ACHN (cell line): ENCODE measurements at regions not wholly inside any gene's neighbourhood (a gene's known extent, or its start where the extent isn't known, plus 50 kb on each side); places are given as distances from the start of the nearest gene placed in this dataset.
"Not testable (repeated sequence)": the region's sequence is repeated elsewhere in the genome, so short reads cannot be mapped to it uniquely, and the experiment has no call there.

ENCODE experiments used
- DNase-seq: peaks from one replicate; pipeline ENCODE4 v3.0.0-alpha.2; 2015
- in situ Hi-C: cut with HindIII; loops from 2 replicates; pipeline ENCODE4 v1.10.0; 2017; ENCODE audit warnings: low sequenced_read_pairs, low pct_ligation_motif_present, low pct_unique_long_range_greater_than_20kb

DNA sequence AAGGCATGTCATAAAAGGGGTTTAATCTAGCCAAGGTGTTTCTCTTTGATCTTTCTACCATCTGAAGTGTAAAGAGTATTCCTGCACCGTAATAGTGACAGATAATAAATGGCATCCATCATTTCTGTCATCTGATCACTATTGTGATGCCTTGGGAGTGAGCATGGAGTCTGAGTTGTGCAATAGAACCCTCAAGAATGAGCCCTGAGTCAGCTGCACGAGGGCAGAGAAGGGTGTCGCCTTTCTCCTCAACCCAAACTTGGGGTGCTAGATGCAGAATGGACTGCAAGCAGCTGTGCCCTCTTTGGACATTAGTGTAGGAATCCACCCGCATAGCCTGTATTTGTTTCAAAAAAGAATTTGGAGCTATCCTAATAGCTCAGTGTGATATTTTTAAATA, 115.2 kb downstream of the ZNF37A start:
- DNase-seq: no peak

GRCh38 chr10:38209748-38210147, 115.6 kb downstream of the ZNF37A start:
- in situ Hi-C loops, DNase-seq: not testable (repeated sequence)

More for the DNA sequence above, 115.2 kb downstream of the ZNF37A start:
- in situ Hi-C loops: no loop called here

- DNase-seq: no peak
- in situ Hi-C loops: no loop called here
Observed at GRCh38 chr10:38212460-38212859, 118.3 kb downstream of the ZNF37A start.

- in situ Hi-C loops: no loop called here
- DNase-seq: no peak
Observed at GRCh38 chr10:38226385-38226784, 132.2 kb downstream of the ZNF37A start.

GRCh38 chr10:38228394-38228793, 134.3 kb downstream of the ZNF37A start:
- DNase-seq: no peak
- in situ Hi-C loops: no loop called here

DNA sequence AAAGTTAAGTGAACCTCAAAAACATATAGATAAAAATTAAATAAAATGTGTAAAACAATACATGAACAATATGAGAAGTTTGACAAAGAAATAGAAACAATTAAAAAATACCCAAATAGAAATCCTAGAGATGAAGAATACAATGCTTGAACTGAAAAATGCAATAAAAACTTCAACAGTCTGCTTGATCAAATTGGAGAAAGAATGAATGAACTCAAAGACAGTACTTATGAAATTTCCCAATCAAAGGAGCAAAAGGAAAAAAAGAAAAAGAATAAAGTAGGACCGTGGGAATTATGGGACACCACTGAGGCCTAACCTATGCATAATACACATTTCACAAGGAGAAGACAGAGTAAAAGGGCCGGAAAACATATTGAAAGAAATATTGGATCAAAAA, 144.3 kb downstream of the ZNF37A start:
- in situ Hi-C loops, DNase-seq: not testable (repeated sequence)

DNA sequence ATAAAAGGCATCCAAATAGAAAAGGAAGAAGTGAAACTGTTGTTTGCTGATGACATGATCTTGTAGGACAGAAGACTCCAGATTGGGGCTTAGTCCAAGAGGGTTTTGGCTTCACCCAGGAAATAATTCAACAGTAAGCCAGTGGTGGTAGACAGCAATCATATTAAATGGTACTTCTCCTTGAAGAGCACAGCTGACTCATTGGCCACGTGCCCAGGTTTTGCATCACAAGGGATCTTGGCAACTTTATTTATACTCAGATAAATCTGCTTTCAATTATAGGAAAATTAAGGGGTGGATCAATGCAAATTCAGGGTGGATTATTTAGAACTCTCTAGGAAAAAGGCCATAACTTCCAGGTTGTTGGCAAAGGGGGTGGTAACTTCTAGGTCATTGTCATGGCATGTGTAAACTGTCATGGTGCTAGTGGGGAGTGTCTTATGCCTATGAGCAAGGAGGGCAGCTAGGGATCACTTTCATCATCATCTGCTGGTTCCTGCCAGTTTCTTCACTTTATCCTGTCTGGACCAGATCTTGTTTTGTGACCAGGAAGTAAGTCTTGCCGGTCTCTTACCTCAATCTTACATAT, 148.0 kb downstream of the ZNF37A start:
- in situ Hi-C loops: not testable (repeated sequence)

GRCh38 chr10:38248113-38248512, 154.0 kb downstream of the ZNF37A start:
- DNase-seq, in situ Hi-C loops: not testable (repeated sequence)

More for the DNA sequence above, 148.0 kb downstream of the ZNF37A start:
- not testable (repeated sequence) for DNase-seq

DNA sequence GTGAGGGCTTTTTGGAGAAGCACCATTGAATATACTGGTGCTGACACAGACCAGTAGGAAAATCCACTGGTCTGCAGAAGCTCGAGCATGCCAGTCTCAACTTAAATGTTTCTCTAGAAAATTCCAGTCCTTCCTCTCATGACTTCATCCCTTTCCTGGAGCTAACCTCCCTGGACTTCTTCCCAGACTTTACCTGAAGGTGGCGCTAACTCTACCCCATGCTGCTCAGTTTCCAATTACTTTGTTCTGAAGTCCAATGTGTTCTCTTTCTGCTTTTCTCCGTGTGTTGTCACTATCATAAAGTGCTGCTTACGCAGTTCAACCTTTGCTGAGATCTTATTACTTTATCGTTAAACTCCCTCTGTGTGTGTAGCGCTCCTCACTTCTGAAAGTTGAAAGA, 158.4 kb downstream of the ZNF37A start:
- in situ Hi-C loops: not testable (repeated sequence)
- peak; percentile 4 for DNase-seq

DNA sequence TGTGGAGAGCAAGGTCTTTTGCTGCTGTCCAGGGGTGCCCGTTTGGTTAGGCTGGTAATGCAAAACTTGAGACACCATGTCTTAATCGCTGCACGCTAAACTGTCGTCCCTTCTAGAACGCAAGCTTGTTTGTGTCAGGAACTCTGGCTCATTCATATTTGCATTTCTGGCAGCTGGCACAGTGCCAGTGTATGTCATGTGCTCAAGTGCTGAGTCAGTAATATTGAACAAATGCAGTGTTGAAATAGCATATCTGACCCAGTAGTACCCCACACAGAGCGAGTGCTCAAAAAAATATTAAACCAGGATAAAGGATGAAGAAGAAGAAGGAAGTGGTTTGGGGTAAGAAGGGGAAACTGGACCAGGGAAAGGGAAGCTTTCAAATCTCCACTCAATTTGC, 173.4 kb downstream of the ZNF37A start:
- in situ Hi-C loops, DNase-seq: not testable (repeated sequence)

GRCh38 chr10:38271031-38271430, 176.9 kb downstream of the ZNF37A start:
- DNase-seq, in situ Hi-C loops: not testable (repeated sequence)

- in situ Hi-C loops, DNase-seq: not testable (repeated sequence)
Observed at GRCh38 chr10:38274879-38275278, 180.7 kb downstream of the ZNF37A start.

DNA sequence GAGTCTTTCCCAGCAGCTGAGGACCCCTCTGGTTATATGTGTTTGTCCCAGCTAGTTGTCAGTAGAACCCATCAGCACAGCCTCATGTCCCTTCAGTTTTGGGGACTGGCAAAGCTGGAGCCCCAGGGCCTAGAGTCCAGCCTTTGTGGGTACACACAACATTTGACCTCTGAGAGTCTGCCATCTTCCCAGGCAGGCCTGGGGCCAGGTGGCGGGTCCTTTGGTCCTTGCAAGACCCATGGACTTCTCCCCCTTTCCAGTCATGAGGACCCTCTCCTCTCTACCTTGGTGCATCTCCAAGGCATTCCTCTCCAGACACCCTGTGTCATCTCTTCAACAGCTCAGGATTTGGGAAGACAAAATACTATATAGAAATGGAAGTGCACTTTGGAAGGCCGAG, 198.4 kb downstream of the ZNF37A start:
- in situ Hi-C loops, DNase-seq: not testable (repeated sequence)

- DNase-seq, in situ Hi-C loops: not testable (repeated sequence)
Observed at GRCh38 chr10:38310111-38310510, 216.0 kb downstream of the ZNF37A start.

- DNase-seq, in situ Hi-C loops: not testable (repeated sequence)
Observed at GRCh38 chr10:38315090-38315805, 221.1 kb downstream of the ZNF37A start.

DNA sequence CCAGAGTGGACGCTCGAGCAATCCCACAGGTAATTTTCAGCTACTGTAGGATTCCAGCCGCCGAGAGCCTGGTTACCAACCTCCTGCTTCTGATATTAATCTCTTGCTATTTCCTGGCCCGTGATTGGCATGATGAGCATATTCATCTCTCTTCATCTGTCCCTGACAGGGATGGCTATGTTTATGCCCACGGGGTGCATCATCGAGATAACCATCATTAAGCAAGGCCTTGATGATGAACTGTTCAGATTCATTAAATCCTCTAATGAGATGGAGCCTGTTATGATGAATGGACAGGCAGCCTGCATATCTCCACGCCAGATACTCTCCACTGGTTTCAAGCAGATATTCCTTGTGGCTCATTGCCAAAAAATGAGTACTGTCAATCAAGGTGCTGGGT, 227.3 kb downstream of the ZNF37A start:
- in situ Hi-C loops, DNase-seq: not testable (repeated sequence)

DNA sequence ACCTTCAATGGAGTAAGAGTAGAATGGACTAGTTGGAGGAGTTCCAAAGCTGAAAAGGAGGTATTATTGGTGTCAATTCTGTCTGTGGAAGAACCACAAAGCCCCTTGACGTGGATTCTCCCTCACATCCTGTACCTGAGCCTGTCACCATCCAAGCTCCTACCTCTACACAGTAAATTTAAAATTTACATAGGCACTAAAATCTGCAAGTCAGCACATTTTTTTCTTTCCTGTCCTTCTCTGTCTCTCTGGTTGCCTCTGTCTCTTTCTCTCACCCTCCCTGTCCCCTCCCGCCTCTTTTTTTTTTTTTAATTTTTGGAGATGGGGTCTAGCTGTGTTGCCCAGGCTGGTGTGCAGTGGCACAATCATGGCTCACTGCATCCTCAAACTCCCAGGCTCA, 236.2 kb downstream of the ZNF37A start:
- in situ Hi-C loops, DNase-seq: not testable (repeated sequence)

- in situ Hi-C loops, DNase-seq: not testable (repeated sequence)
Observed at GRCh38 chr10:38331106-38331505, 237.0 kb downstream of the ZNF37A start.

GRCh38 chr10:38333699-38334098, 239.6 kb downstream of the ZNF37A start:
- in situ Hi-C loops, DNase-seq: not testable (repeated sequence)

DNA sequence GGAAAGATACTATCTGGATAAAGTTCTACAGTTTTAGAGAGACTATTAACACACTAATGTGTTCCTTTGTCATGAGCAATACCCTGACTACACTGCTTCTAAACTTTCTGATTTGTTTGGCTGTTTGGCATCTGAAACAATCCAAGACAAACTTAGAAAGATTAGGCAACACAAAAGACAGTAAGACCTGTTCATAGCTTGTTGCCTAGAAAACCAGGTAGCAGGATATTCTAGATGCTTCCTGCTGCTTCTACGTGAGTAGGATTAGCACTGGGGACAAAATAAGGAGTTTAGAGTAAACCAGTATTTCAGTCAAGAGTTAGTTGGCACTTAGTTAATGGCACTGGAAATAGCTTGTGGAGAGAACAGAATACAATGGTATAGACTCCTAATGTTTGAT, 256.5 kb downstream of the ZNF37A start:
- in situ Hi-C loops, DNase-seq: not testable (repeated sequence)
